Stimulated activated naive CD8-positive, alpha-beta T cell treated with anti-CD3 and anti-CD28 coated beads, Interleukin-15, Interleukin-2, amounts not matched to agents 100 ng/mL and 50 ng/mL, for 24 hours (primary cell): ENCODE measurements at regions not wholly inside any gene's neighbourhood (a gene's known extent, or its start where the extent isn't known, plus 50 kb on each side); places are given as distances from the start of the nearest gene placed in this dataset.

Source experiments
- H3K27ac Mint-ChIP-seq: one replicate; pipeline ENCODE4 v1.8.0; 2021; ENCODE audit warnings: mild to moderate bottlenecking, mixed read lengths
- H3K27me3 Mint-ChIP-seq: one replicate; pipeline ENCODE4 v1.8.0; 2021; ENCODE audit warnings: mixed read lengths
- H3K36me3 Mint-ChIP-seq: one replicate; pipeline ENCODE4 v1.8.0; 2021; ENCODE audit warnings: low read depth, mixed read lengths
- H3K4me1 Mint-ChIP-seq: one replicate; pipeline ENCODE4 v1.8.0; 2021; ENCODE audit warnings: low read depth, mixed read lengths
- H3K4me3 Mint-ChIP-seq: one replicate; pipeline ENCODE4 v1.8.0; 2021; ENCODE audit warnings: mild to moderate bottlenecking, mixed read lengths
- H3K9me3 Mint-ChIP-seq: one replicate; pipeline ENCODE4 v1.8.0; 2021; ENCODE audit warnings: mixed read lengths

- Mint-ChIP-seq H3K9me3 (peaks cover 4% of the 10 kb centered on the region), H3K4me1 (peaks cover 10% of the 10 kb centered on the region), H3K27me3 (peaks cover 4% of the 10 kb centered on the region), H3K36me3 (no peaks in the 10 kb centered on the region), H3K4me3 (no peak overlapping the region), H3K27ac (no peak overlapping the region)
Measured at GRCh38 chr6:6891949-6892461, 215.8 kb upstream of the RREB1 start.

GRCh38 chr6:6892744-6893583, 214.8 kb upstream of the RREB1 start:
- Mint-ChIP-seq H3K4me1 (peaks cover 10% of the 10 kb centered on the region), H3K9me3 (peaks cover 4% of the 10 kb centered on the region), H3K27ac (no peak overlapping the region), H3K36me3 (no peaks in the 10 kb centered on the region), H3K27me3 (peaks cover 4% of the 10 kb centered on the region), H3K4me3 (no peak overlapping the region)

GRCh38 chr6:6893701-6894100, 214.1 kb upstream of the RREB1 start:
- H3K27me3 Mint-ChIP-seq = peaks cover 4% of the 10 kb centered on the region
- H3K27ac Mint-ChIP-seq = no peak overlapping the region
- H3K36me3 Mint-ChIP-seq = no peaks in the 10 kb centered on the region
- H3K4me3 Mint-ChIP-seq = no peak overlapping the region
- H3K9me3 Mint-ChIP-seq = peaks cover 4% of the 10 kb centered on the region
- H3K4me1 Mint-ChIP-seq = peaks cover 10% of the 10 kb centered on the region

- Mint-ChIP-seq H3K27ac (no peak overlapping the region), H3K4me1 (peaks cover 10% of the 10 kb centered on the region), H3K36me3 (no peaks in the 10 kb centered on the region), H3K4me3 (no peak overlapping the region), H3K9me3 (peaks cover 4% of the 10 kb centered on the region), H3K27me3 (peaks cover 8% of the 10 kb centered on the region)
Measured at GRCh38 chr6:6895929-6896328, 211.8 kb upstream of the RREB1 start.

- Mint-ChIP-seq H3K9me3 (peaks cover 4% of the 10 kb centered on the region), H3K4me1 (peaks cover 3% of the 10 kb centered on the region), H3K27ac (no peak overlapping the region), H3K27me3 (peaks cover 8% of the 10 kb centered on the region), H3K36me3 (no peaks in the 10 kb centered on the region), H3K4me3 (no peak overlapping the region)
Measured at GRCh38 chr6:6897140-6897539, 210.6 kb upstream of the RREB1 start.

- Mint-ChIP-seq H3K4me1 (no peaks in the 10 kb centered on the region), H3K27me3 (peaks cover 8% of the 10 kb centered on the region)
Measured at GRCh38 chr6:6900569-6901204, 207.1 kb upstream of the RREB1 start.

GRCh38 chr6:6901205-6901719, 206.5 kb upstream of the RREB1 start:
- Mint-ChIP-seq H3K4me3 (no peak overlapping the region), H3K27ac (no peak overlapping the region), H3K36me3 (no peaks in the 10 kb centered on the region), H3K9me3 (no peaks in the 10 kb centered on the region), H3K27me3 (peaks cover 6% of the 10 kb centered on the region), H3K4me1 (no peaks in the 10 kb centered on the region)

More at GRCh38 chr6:6900569-6901204, 207.1 kb upstream of the RREB1 start:
- no peaks in the 10 kb centered on the region for H3K36me3 Mint-ChIP-seq
- no peak overlapping the region for H3K27ac Mint-ChIP-seq
- no peak overlapping the region for H3K4me3 Mint-ChIP-seq
- H3K9me3 Mint-ChIP-seq = peaks cover 4% of the 10 kb centered on the region

GRCh38 chr6:6901945-6902344, 205.8 kb upstream of the RREB1 start:
- Mint-ChIP-seq H3K27me3 (peaks cover 6% of the 10 kb centered on the region), H3K4me1 (no peaks in the 10 kb centered on the region), H3K27ac (no peak overlapping the region), H3K4me3 (no peak overlapping the region), H3K36me3 (no peaks in the 10 kb centered on the region), H3K9me3 (no peaks in the 10 kb centered on the region)

- H3K27me3 Mint-ChIP-seq = peaks cover 3% of the 10 kb centered on the region
Measured at GRCh38 chr6:6905961-6906518, 201.7 kb upstream of the RREB1 start.

GRCh38 chr6:6906570-6907213, 201.1 kb upstream of the RREB1 start:
- H3K27ac Mint-ChIP-seq = no peak overlapping the region
- no peaks in the 10 kb centered on the region for H3K9me3 Mint-ChIP-seq
- H3K27me3 Mint-ChIP-seq = peaks cover 4% of the 10 kb centered on the region
- H3K4me3 Mint-ChIP-seq = no peak overlapping the region
- no peaks in the 10 kb centered on the region for H3K36me3 Mint-ChIP-seq
- no peaks in the 10 kb centered on the region for H3K4me1 Mint-ChIP-seq

More at GRCh38 chr6:6905961-6906518, 201.7 kb upstream of the RREB1 start:
- H3K9me3 Mint-ChIP-seq = no peaks in the 10 kb centered on the region
- no peaks in the 10 kb centered on the region for H3K36me3 Mint-ChIP-seq
- H3K27ac Mint-ChIP-seq = no peak overlapping the region
- H3K4me3 Mint-ChIP-seq = no peak overlapping the region
- no peaks in the 10 kb centered on the region for H3K4me1 Mint-ChIP-seq

GRCh38 chr6:6907286-6907685, 200.5 kb upstream of the RREB1 start:
- Mint-ChIP-seq H3K4me3 (no peak overlapping the region), H3K9me3 (no peaks in the 10 kb centered on the region), H3K4me1 (no peaks in the 10 kb centered on the region), H3K27me3 (peaks cover 10% of the 10 kb centered on the region), H3K36me3 (no peaks in the 10 kb centered on the region), H3K27ac (no peak overlapping the region)

GRCh38 chr6:6908121-6908520, 199.6 kb upstream of the RREB1 start:
- no peak overlapping the region for H3K4me3 Mint-ChIP-seq
- no peaks in the 10 kb centered on the region for H3K4me1 Mint-ChIP-seq
- no peak overlapping the region for H3K27ac Mint-ChIP-seq
- no peaks in the 10 kb centered on the region for H3K9me3 Mint-ChIP-seq
- H3K36me3 Mint-ChIP-seq = no peaks in the 10 kb centered on the region
- peaks cover 11% of the 10 kb centered on the region for H3K27me3 Mint-ChIP-seq

GRCh38 chr6:6909111-6909510, 198.7 kb upstream of the RREB1 start:
- Mint-ChIP-seq H3K4me1 (no peaks in the 10 kb centered on the region), H3K4me3 (no peak overlapping the region), H3K9me3 (no peaks in the 10 kb centered on the region), H3K27ac (no peak overlapping the region), H3K36me3 (no peaks in the 10 kb centered on the region), H3K27me3 (peaks cover 17% of the 10 kb centered on the region)

GRCh38 chr6:6910734-6911295, 196.9 kb upstream of the RREB1 start:
- Mint-ChIP-seq H3K9me3 (no peaks in the 10 kb centered on the region), H3K4me1 (peaks cover 8% of the 10 kb centered on the region), H3K27me3 (peaks cover 26% of the 10 kb centered on the region), H3K4me3 (no peak overlapping the region), H3K27ac (no peak overlapping the region), H3K36me3 (no peaks in the 10 kb centered on the region)
